WTC11 (cell line): ENCODE measurements at regions not wholly inside any gene's neighbourhood (a gene's known extent, or its start where the extent isn't known, plus 50 kb on each side); places are given as distances from the start of the nearest gene placed in this dataset.
"Not testable (repeated sequence)": the region's sequence is repeated elsewhere in the genome, so short reads cannot be mapped to it uniquely, and the experiment has no call there.

Experiments used
- ATAC-seq: fragments of 200-7000 bp; cut with Tn5 transposase; 2 replicates; pipeline ENCODE4 v1.10.0; 2021; ENCODE audit warnings: mild to moderate bottlenecking, moderate library complexity
- CTCF ChIA-PET: fragments of 300-600 bp; sonication (Branson Sonifier 250); formaldehyde crosslinking; loops from one replicate; lab custom pipeline; 2021; ENCODE audit warnings: antibody characterized with exemption; lab: Charles Lee
- POLR2A ChIA-PET: fragments of 350-600 bp; sonication (Branson Sonifier 250); formaldehyde crosslinking; loops from one replicate; lab custom pipeline; 2021; ENCODE audit warnings: antibody characterized with exemption; lab: Charles Lee
- DNase-seq: peaks from one replicate; pipeline ENCODE4 v3.0.0; 2021; ENCODE audit warnings: low spot score
- H3K27ac Mint-ChIP-seq: 2 replicates; pipeline ENCODE4 v1.8.0; 2021; ENCODE audit warnings: mixed read lengths
- H3K27me3 Mint-ChIP-seq: 2 replicates; pipeline ENCODE4 v1.8.0; 2021; ENCODE audit warnings: low read depth, mild to moderate bottlenecking, moderate library complexity, mixed read lengths
- H3K36me3 Mint-ChIP-seq: 2 replicates; pipeline ENCODE4 v1.8.0; 2021; ENCODE audit warnings: mixed read lengths
- H3K4me1 Mint-ChIP-seq: 2 replicates; pipeline ENCODE4 v1.8.0; 2022; ENCODE audit warnings: mixed read lengths
- H3K4me3 Mint-ChIP-seq: 2 replicates; pipeline ENCODE4 v1.8.0; 2021; ENCODE audit warnings: mild to moderate bottlenecking, moderate library complexity, mixed read lengths
- H3K9me3 Mint-ChIP-seq: 2 replicates; pipeline ENCODE4 v1.8.0; 2021; ENCODE audit warnings: mixed read lengths
- AFF4 ChIP-seq: sonication (generic); formaldehyde crosslinking; IDR thresholded peaks from 2 replicates; pipeline ENCODE4 v1.8.1; 2023; ENCODE audit warnings: mild to moderate bottlenecking, missing genetic modification reagents, borderline replicate concordance
- ARID4B ChIP-seq: sonication (generic); formaldehyde crosslinking; IDR thresholded peaks from 2 replicates; pipeline ENCODE4 v1.8.0; 2023; ENCODE audit warnings: missing genetic modification reagents, mild to moderate bottlenecking, borderline replicate concordance
- ATF1 ChIP-seq: sonication (generic); formaldehyde crosslinking; IDR thresholded peaks from 2 replicates; pipeline ENCODE4 v1.8.1; 2023; ENCODE audit warnings: mild to moderate bottlenecking, moderate library complexity, missing genetic modification reagents
- ETV6 ChIP-seq: sonication (generic); formaldehyde crosslinking; IDR thresholded peaks from 2 replicates; pipeline ENCODE4 v1.8.1; 2022; ENCODE audit warnings: mild to moderate bottlenecking, missing genetic modification reagents
- FOXK1 ChIP-seq: sonication (generic); formaldehyde crosslinking; IDR thresholded peaks from 2 replicates; pipeline ENCODE4 v1.8.0; 2022; ENCODE audit warnings: mild to moderate bottlenecking, moderate library complexity, missing genetic modification reagents
- GRHL2 ChIP-seq: fragments of 250-450 bp; sonication (Bioruptor Pico); IDR thresholded peaks from 2 replicates; pipeline ENCODE4 v1.8.0; 2022; ENCODE audit warnings: mild to moderate bottlenecking, moderate library complexity; ENCODE audit not compliant: insufficient replicate concordance, severe bottlenecking
- KAT7 ChIP-seq: sonication (generic); formaldehyde crosslinking; IDR thresholded peaks from 2 replicates; pipeline ENCODE4 v1.8.1; 2023; ENCODE audit warnings: missing genetic modification reagents, mild to moderate bottlenecking, borderline replicate concordance
- MAX ChIP-seq: sonication (generic); formaldehyde crosslinking; IDR thresholded peaks from 2 replicates; pipeline ENCODE4 v1.8.0; 2022; ENCODE audit warnings: mild to moderate bottlenecking, missing genetic modification reagents
- MXD4 ChIP-seq: fragments of 250-450 bp; sonication (Bioruptor Pico); IDR thresholded peaks from 2 replicates; pipeline ENCODE4 v1.8.0; 2021; ENCODE audit warnings: mild to moderate bottlenecking, moderate library complexity, borderline replicate concordance
- NR2C2 ChIP-seq: sonication (generic); formaldehyde crosslinking; IDR thresholded peaks from 2 replicates; pipeline ENCODE4 v1.8.0; 2022; ENCODE audit warnings: mild to moderate bottlenecking, missing genetic modification reagents
- STAT6 ChIP-seq: sonication (generic); formaldehyde crosslinking; conservative IDR thresholded peaks from 2 replicates; pipeline ENCODE4 v1.8.1; 2023; ENCODE audit warnings: mild to moderate bottlenecking, low read depth, missing genetic modification reagents, moderate library complexity
- TCF7 ChIP-seq: sonication (generic); formaldehyde crosslinking; IDR thresholded peaks from 2 replicates; pipeline ENCODE4 v1.8.0; 2022; ENCODE audit warnings: mild to moderate bottlenecking, low read depth, missing genetic modification reagents, moderate library complexity
- TP53 ChIP-seq: sonication (generic); formaldehyde crosslinking; IDR thresholded peaks from 2 replicates; pipeline ENCODE4 v1.8.1; 2023; ENCODE audit warnings: mild to moderate bottlenecking, missing genetic modification reagents
- USF1 ChIP-seq: sonication (generic); formaldehyde crosslinking; IDR thresholded peaks from 2 replicates; pipeline ENCODE4 v1.8.0; 2022; ENCODE audit warnings: mild to moderate bottlenecking, missing genetic modification reagents
- ZNF121 ChIP-seq: sonication (generic); formaldehyde crosslinking; IDR thresholded peaks from 2 replicates; pipeline ENCODE4 v1.8.0; 2023; ENCODE audit warnings: missing genetic modification reagents
- ZNF138 ChIP-seq: sonication (generic); formaldehyde crosslinking; conservative IDR thresholded peaks from 2 replicates; pipeline ENCODE4 v1.8.1; 2022; ENCODE audit warnings: mild to moderate bottlenecking, moderate library complexity, missing genetic modification reagents
- ZNF232 ChIP-seq: sonication (generic); formaldehyde crosslinking; IDR thresholded peaks from 2 replicates; pipeline ENCODE4 v1.8.0; 2022; ENCODE audit warnings: mild to moderate bottlenecking, missing genetic modification reagents
- ZNF317 ChIP-seq: sonication (generic); formaldehyde crosslinking; IDR thresholded peaks from 2 replicates; pipeline ENCODE4 v1.8.1; 2023; ENCODE audit warnings: low read depth, mild to moderate bottlenecking, moderate library complexity, missing genetic modification reagents, borderline replicate concordance
- ZNF416 ChIP-seq: fragments of 250-450 bp; sonication (Bioruptor Pico); IDR thresholded peaks from 2 replicates; pipeline ENCODE4 v1.9.0; 2021; ENCODE audit warnings: mild to moderate bottlenecking, inconsistent platforms
- ZNF423 ChIP-seq: fragments of 250-450 bp; sonication (Bioruptor Pico); IDR thresholded peaks from 2 replicates; pipeline ENCODE4 v2.1.2; 2022; ENCODE audit warnings: mild to moderate bottlenecking, moderate library complexity
- ZNF671 ChIP-seq: fragments of 250-450 bp; sonication (Bioruptor Pico); IDR thresholded peaks from 2 replicates; pipeline ENCODE4 v1.8.0; 2021; ENCODE audit warnings: mild to moderate bottlenecking

- TF ChIP-seq ZNF121 (CRISPR knock-in tag) (no peak), ATF1 (CRISPR knock-in tag) (no peak), ZNF138 (CRISPR knock-in tag) (no peak), ZNF232 (CRISPR knock-in tag) (no peak), ZNF416 (CRISPR knock-in tag) (no peak), GRHL2 (no peak), NR2C2 (CRISPR knock-in tag) (no peak), MAX (CRISPR knock-in tag) (no peak), ARID4B (CRISPR knock-in tag) (no peak), ZNF671 (CRISPR knock-in tag) (no peak), USF1 (CRISPR knock-in tag) (no peak), STAT6 (CRISPR knock-in tag) (no peak), MXD4 (CRISPR knock-in tag) (no peak), TCF7 (CRISPR knock-in tag) (no peak), ZNF317 (CRISPR knock-in tag) (no peak)
- Mint-ChIP-seq H3K4me1 (0 out of 2 replicates have a peak, but pooled peaks cover 6% of the 10 kb centered on the region), H3K36me3 (no peaks in the 10 kb centered on the region), H3K27ac (no peak overlapping the region), H3K4me3 (no peak overlapping the region), H3K9me3 (peaks cover 21% of the 10 kb centered on the region), H3K27me3 (no peaks in the 10 kb centered on the region)
- ATAC-seq = no peak
- DNase-seq = no peak
- ChIA-PET POLR2A (no interaction called here), CTCF (no interaction called here)
Measured at GRCh38 chr4:174053895-174054294, 229.6 kb downstream of the FBXO8 start.

- peaks cover 5% of the 10 kb centered on the region for H3K27me3 Mint-ChIP-seq
- DNase-seq = no peak
- TF ChIP-seq AFF4 (no peak), FOXK1 (CRISPR knock-in tag) (no peak), ETV6 (CRISPR knock-in tag) (no peak), KAT7 (CRISPR knock-in tag) (no peak), TP53 (CRISPR knock-in tag) (no peak), ZNF423 (CRISPR knock-in tag) (no peak), ATF1 (CRISPR knock-in tag) (no peak), TCF7 (CRISPR knock-in tag) (no peak), ZNF138 (CRISPR knock-in tag) (no peak)
- TF ChIP-seq, all 79 proteins: peak for 0
- ATAC-seq = no peak
- Mint-ChIP-seq H3K4me3 (no peak overlapping the region), H3K4me1 (peaks cover 11% of the 10 kb centered on the region), H3K9me3 (peaks cover 4% of the 10 kb centered on the region), H3K36me3 (no peaks in the 10 kb centered on the region), H3K27ac (no peak overlapping the region)
- POLR2A ChIA-PET = no interaction called here
- CTCF ChIA-PET = no interaction called here
Measured at GRCh38 chr4:174047363-174047762, 236.1 kb downstream of the FBXO8 start.

- H3K4me1 Mint-ChIP-seq = peaks cover 22% of the 10 kb centered on the region
- DNase-seq, H3K27ac Mint-ChIP-seq, POLR2A ChIA-PET, ATAC-seq, H3K4me3 Mint-ChIP-seq, CTCF ChIA-PET, H3K36me3 Mint-ChIP-seq, H3K27me3 Mint-ChIP-seq, H3K9me3 Mint-ChIP-seq: not testable (repeated sequence)
Measured at GRCh38 chr4:174045829-174046228, 237.6 kb downstream of the FBXO8 start.
